Spleen (tissue), 7 donors: ENCODE measurements at regions not wholly inside any gene's neighbourhood (a gene's known extent, or its start where the extent isn't known, plus 50 kb on each side); places are given as distances from the start of the nearest gene placed in this dataset.
"Not testable (repeated sequence)": the region's sequence is repeated elsewhere in the genome, so short reads cannot be mapped to it uniquely, and the experiment has no call there.

ENCODE experiments used
- POLR2A ChIP-seq, 3 donors: fragments of 450-650 bp; IDR thresholded peaks; one replicate each; pipeline ENCODE4 v1.5.1; 2017; ENCODE audit warnings: antibody characterized with exemption in 3 of 3, mild to moderate bottlenecking in 1 of 3
- TF ChIP-seq, protein P1 (sequence below), 11 experiments: fragments of 200-600 bp in 7 of 11; fragments of 450-650 bp in 4 of 11; sonication (generic) in 4 of 11; IDR thresholded peaks in 8 of 11; conservative IDR thresholded peaks in 3 of 11; 1 replicate in 7 of 11; 2 replicates in 4 of 11; pipeline versions ENCODE4 v1.4.0 to v1.8.0; 2016 to 2021; ENCODE audit warnings: antibody characterized with exemption in 11 of 11, inconsistent platforms in 4 of 11, mild to moderate bottlenecking in 1 of 11
- donor health status: DM: no; HTN: no; CAD: no; lungs with moderate emphysema.
- donor health status: DM: no; HTN: no; CAD: no.
- donor health status: DM: no; HTN: no; CAD: no.

DNA sequence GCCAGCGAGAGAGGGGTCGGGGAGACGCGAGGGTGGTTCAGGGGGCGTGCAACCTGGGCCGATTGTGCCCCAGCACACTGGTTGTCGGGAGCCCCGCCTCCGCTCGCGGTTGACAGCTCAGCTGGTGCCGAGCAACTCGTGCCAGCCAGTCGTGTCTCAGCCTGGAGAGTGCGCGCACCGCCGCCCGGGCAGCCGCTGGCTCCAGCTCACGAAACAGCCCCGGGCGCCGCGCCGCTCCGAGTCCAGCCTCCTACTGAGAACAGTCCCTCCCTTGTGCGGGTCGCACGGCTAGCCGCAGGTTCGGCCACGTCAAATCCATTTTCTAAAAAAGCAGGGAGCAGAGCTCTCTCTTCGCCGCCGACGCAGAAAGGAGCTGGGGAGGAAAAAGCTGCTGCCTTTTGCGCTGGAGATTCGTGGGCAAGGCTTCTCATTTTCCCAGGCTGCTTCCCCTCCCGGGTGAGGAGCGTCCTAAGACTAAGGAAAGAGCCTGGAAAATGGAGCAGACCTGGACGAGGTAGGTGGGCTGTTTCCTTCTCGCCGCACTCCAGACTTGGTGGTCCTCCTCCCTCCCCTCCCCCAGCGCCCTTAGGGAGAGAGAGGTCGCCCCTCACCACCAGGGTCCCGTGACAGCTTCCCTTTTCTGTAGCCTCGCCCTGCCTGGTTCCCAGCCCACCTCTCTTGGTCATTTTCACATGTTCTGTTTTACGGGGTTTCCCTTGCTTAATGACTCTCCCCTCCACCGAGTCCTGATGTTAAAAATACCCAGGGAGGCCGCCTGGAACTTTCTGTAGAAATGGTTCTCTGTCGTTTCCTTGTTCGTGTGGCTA, 56.7 kb upstream of the SEC22B start:
- not testable (repeated sequence) for TF ChIP-seq POLR2A (IDR thresholded peaks at IDR 0.05)
- TF ChIP-seq, protein P1, sequence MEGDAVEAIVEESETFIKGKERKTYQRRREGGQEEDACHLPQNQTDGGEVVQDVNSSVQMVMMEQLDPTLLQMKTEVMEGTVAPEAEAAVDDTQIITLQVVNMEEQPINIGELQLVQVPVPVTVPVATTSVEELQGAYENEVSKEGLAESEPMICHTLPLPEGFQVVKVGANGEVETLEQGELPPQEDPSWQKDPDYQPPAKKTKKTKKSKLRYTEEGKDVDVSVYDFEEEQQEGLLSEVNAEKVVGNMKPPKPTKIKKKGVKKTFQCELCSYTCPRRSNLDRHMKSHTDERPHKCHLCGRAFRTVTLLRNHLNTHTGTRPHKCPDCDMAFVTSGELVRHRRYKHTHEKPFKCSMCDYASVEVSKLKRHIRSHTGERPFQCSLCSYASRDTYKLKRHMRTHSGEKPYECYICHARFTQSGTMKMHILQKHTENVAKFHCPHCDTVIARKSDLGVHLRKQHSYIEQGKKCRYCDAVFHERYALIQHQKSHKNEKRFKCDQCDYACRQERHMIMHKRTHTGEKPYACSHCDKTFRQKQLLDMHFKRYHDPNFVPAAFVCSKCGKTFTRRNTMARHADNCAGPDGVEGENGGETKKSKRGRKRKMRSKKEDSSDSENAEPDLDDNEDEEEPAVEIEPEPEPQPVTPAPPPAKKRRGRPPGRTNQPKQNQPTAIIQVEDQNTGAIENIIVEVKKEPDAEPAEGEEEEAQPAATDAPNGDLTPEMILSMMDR (IDR thresholded peaks at IDR 0.05 in 8 of 11, conservative IDR thresholded peaks at IDR 0.05 in 3 of 11): not testable (repeated sequence)
